GM12891 (cell line): ENCODE measurements at regions not wholly inside any gene's neighbourhood (a gene's known extent, or its start where the extent isn't known, plus 50 kb on each side); places are given as distances from the start of the nearest gene placed in this dataset.

Source experiments
- PAX5 ChIP-seq: IDR thresholded peaks from 2 replicates; pipeline ENCODE4 v1.6.1; 2011; ENCODE audit warnings: low read length, moderate library complexity, mild to moderate bottlenecking; ENCODE audit not compliant: insufficient read depth, severe bottlenecking
- POLR2A ChIP-seq: IDR thresholded peaks from 2 replicates; pipeline ENCODE4 v1.6.1; 2011; ENCODE audit warnings: low read depth, low read length, control low read depth
- POLR2AphosphoS5 ChIP-seq: IDR thresholded peaks from 2 replicates; pipeline ENCODE4 v1.6.1; 2011; ENCODE audit warnings: low read depth, low read length, control low read depth
- POU2F2 ChIP-seq: IDR thresholded peaks from 2 replicates; pipeline ENCODE4 v1.6.1; 2011; ENCODE audit warnings: low read depth, mild to moderate bottlenecking, control low read depth, low read length, moderate library complexity
- SPI1 ChIP-seq: IDR thresholded peaks from 2 replicates; pipeline ENCODE4 v1.6.1; 2011; ENCODE audit warnings: low read depth, low read length, control low read depth
- TAF1 ChIP-seq: IDR thresholded peaks from 2 replicates; pipeline ENCODE4 v1.6.1; 2011; ENCODE audit warnings: low read depth, low read length, control low read depth

- TF ChIP-seq POLR2AphosphoS5 = no peak
- no peak for TF ChIP-seq POLR2A
- no peak for TF ChIP-seq SPI1
- TF ChIP-seq TAF1 = no peak
- no peak for TF ChIP-seq PAX5
- TF ChIP-seq POU2F2 = no peak
Measured at GRCh38 chr3:31413515-31413914, 119.2 kb upstream of the STT3B start.
